Aorta (tissue), 5 donors: ENCODE measurements at regions not wholly inside any gene's neighbourhood (a gene's known extent, or its start where the extent isn't known, plus 50 kb on each side); places are given as distances from the start of the nearest gene placed in this dataset.

Experiments used
- ATAC-seq: fragments of 200-7000 bp; cut with Tn5 transposase; one replicate; pipeline ENCODE4 v1.9.1; 2022; ENCODE audit warnings: moderate library complexity; ENCODE audit not compliant: low FRiP score
- DNase-seq, 2 donors: peaks; one replicate each; pipeline ENCODE4 v3.0.0-alpha.2; 2020
- H3K27ac ChIP-seq, 2 donors: one replicate each; pipeline ENCODE4 v1.5.1; 2013; ENCODE audit warnings: low read length in 2 of 2, mild to moderate bottlenecking in 2 of 2, moderate library complexity in 2 of 2, control low read depth in 1 of 2, inconsistent platforms in 1 of 2, low read depth in 1 of 2
- H3K27me3 ChIP-seq, 2 donors: one replicate each; pipeline ENCODE4 v1.6.1; 2013; ENCODE audit warnings: control low read depth in 1 of 2, low read length in 1 of 2, mild to moderate bottlenecking in 1 of 2, moderate library complexity in 1 of 2; ENCODE audit not compliant: insufficient read depth in 2 of 2, control insufficient read depth in 1 of 2
- H3K36me3 ChIP-seq, 2 donors: one replicate each; pipeline ENCODE4 v1.6.1; 2013; ENCODE audit warnings: control low read depth in 1 of 2, low read length in 1 of 2, mild to moderate bottlenecking in 1 of 2; ENCODE audit not compliant: insufficient read depth in 2 of 2, control insufficient read depth in 1 of 2
- H3K4me1 ChIP-seq, 2 donors: one replicate each; pipeline ENCODE4 v1.6.1; 2013; ENCODE audit warnings: low read length in 2 of 2, control low read depth in 1 of 2, mild to moderate bottlenecking in 1 of 2, moderate library complexity in 1 of 2; ENCODE audit not compliant: insufficient read depth in 2 of 2, control insufficient read depth in 1 of 2
- H3K4me3 ChIP-seq, 2 donors: one replicate each; pipeline ENCODE4 v1.5.1; 2013; ENCODE audit warnings: low read length in 2 of 2, control low read depth in 1 of 2, mild to moderate bottlenecking in 1 of 2
- H3K9me3 ChIP-seq: one replicate; pipeline ENCODE4 v1.6.1; 2013; ENCODE audit warnings: mild to moderate bottlenecking, low read length; ENCODE audit not compliant: control insufficient read depth
- WGBS, 2 donors: extraction: QIAGEN DNeasy Blood & Tissue Kit; methylation state at CpG; one replicate each; pipeline ENCODE4 v1.1.7; 2013; 5-methylcytosine and 5-hydroxymethylcytosine counted together
- intact Hi-C, 2 donors: fragments of 100-400 bp; cut with DNase I; formaldehyde crosslinking; loops; one replicate each; pipeline versions ENCODE4 v1.14.2 to v1.15.0; 2022
- donor health status: healthy with polysubstance abuse.
- donor health status: Bipolar disorder and iron deficiency.
- donor health status: DM: no; HTN: no; CAD: no.
- donor health status: DM: no; HTN: no; CAD: no.
- donor health status: DM: yes; HTN: yes; CAD: no.

GRCh38 chr13:90016688-90017087 is 1330.8 kb upstream of the MIR17HG start:
- no peak overlapping the region for H3K27ac ChIP-seq
- no peak for DNase-seq
- H3K9me3 ChIP-seq = no peaks in the 10 kb centered on the region
- ATAC-seq = no peak
- intact Hi-C loops = no loop called here
- 87 to 96% methylated on average over 1 of the region's 1 CpG for WGBS, 2 donors
- H3K36me3 ChIP-seq = no peaks in the 10 kb centered on the region
- H3K4me1 ChIP-seq = no peaks in the 10 kb centered on the region
- no peak overlapping the region for H3K4me3 ChIP-seq
- H3K27me3 ChIP-seq = no peaks in the 10 kb centered on the region

- Histone ChIP-seq H3K36me3 (no peaks in the 10 kb centered on the region), H3K27me3 (no peaks in the 10 kb centered on the region), H3K9me3 (no peaks in the 10 kb centered on the region), H3K27ac (no peak overlapping the region), H3K4me3 (no peak overlapping the region), H3K4me1 (no peaks in the 10 kb centered on the region)
- WGBS, 2 donors = 72 to 77% methylated on average over 3 of the region's 3 CpGs
- intact Hi-C loops = no loop called here
- ATAC-seq = no peak
- no peak for DNase-seq
Measured at GRCh38 chr13:90020536-90021070, 1326.9 kb upstream of the MIR17HG start.

GRCh38 chr13:90027409-90027808 is 1320.1 kb upstream of the MIR17HG start:
- ATAC-seq (no peak), DNase-seq (no peak)
- H3K4me1 ChIP-seq = no peaks in the 10 kb centered on the region
- no peak overlapping the region for H3K27ac ChIP-seq
- intact Hi-C loops = no loop called here
- no peaks in the 10 kb centered on the region for H3K36me3 ChIP-seq
- H3K9me3 ChIP-seq = peaks cover 1% of the 10 kb centered on the region
- no peak overlapping the region for H3K4me3 ChIP-seq
- no peaks in the 10 kb centered on the region for H3K27me3 ChIP-seq

- Histone ChIP-seq H3K9me3 (peaks cover 1% of the 10 kb centered on the region), H3K4me3 (no peak overlapping the region), H3K36me3 (no peaks in the 10 kb centered on the region), H3K4me1 (no peaks in the 10 kb centered on the region), H3K27ac (no peak overlapping the region), H3K27me3 (no peaks in the 10 kb centered on the region)
- intact Hi-C loops = no loop called here
- ATAC-seq = no peak
- no peak for DNase-seq
- WGBS, 2 donors = 90% methylated on average over 5 of the region's 5 CpGs
Measured at GRCh38 chr13:90032313-90032712, 1315.2 kb upstream of the MIR17HG start.

- Histone ChIP-seq H3K27ac (no peak overlapping the region), H3K9me3 (no peaks in the 10 kb centered on the region), H3K36me3 (no peaks in the 10 kb centered on the region), H3K4me1 (no peaks in the 10 kb centered on the region), H3K4me3 (no peak overlapping the region), H3K27me3 (no peaks in the 10 kb centered on the region)
- WGBS, 2 donors = 76 to 77% methylated on average over 14 of the region's 14 CpGs
- DNase-seq = peak in 1 of 2 donors; percentile 67
- peak; percentile 52 for ATAC-seq
- intact Hi-C loops = no loop called here
Measured at GRCh38 chr13:90032841-90033493, 1314.5 kb upstream of the MIR17HG start.

- intact Hi-C loops = no loop called here
- Histone ChIP-seq H3K9me3 (no peaks in the 10 kb centered on the region), H3K36me3 (no peaks in the 10 kb centered on the region), H3K27me3 (no peaks in the 10 kb centered on the region), H3K27ac (no peak overlapping the region), H3K4me3 (no peak overlapping the region), H3K4me1 (no peaks in the 10 kb centered on the region)
- no peak for ATAC-seq
- DNase-seq = no peak
- 67 to 78% methylated on average over 3 of the region's 3 CpGs for WGBS, 2 donors
Measured at GRCh38 chr13:90039516-90039915, 1308.0 kb upstream of the MIR17HG start.

GRCh38 chr13:90047600-90047999 is 1299.9 kb upstream of the MIR17HG start:
- Histone ChIP-seq H3K9me3 (peaks cover 1% of the 10 kb centered on the region), H3K4me3 (no peak overlapping the region), H3K27ac (no peak overlapping the region), H3K4me1 (no peaks in the 10 kb centered on the region), H3K36me3 (no peaks in the 10 kb centered on the region), H3K27me3 (no peaks in the 10 kb centered on the region)
- intact Hi-C loops = no loop called here
- ATAC-seq (no peak), DNase-seq (no peak)
- WGBS, 2 donors = 85% methylated on average over 2 of the region's 2 CpGs

- WGBS, 2 donors = 16 to 33% methylated on average over 2 of the region's 2 CpGs
Measured at GRCh38 chr13:90049989-90050671, 1297.4 kb upstream of the MIR17HG start.

GRCh38 chr13:90055121-90055520 is 1292.4 kb upstream of the MIR17HG start:
- no peak overlapping the region for H3K4me3 ChIP-seq
- H3K36me3 ChIP-seq = no peaks in the 10 kb centered on the region
- intact Hi-C loops = no loop called here
- H3K27me3 ChIP-seq = no peaks in the 10 kb centered on the region
- H3K4me1 ChIP-seq = no peaks in the 10 kb centered on the region
- ATAC-seq (no peak), DNase-seq (no peak)
- H3K9me3 ChIP-seq = no peaks in the 10 kb centered on the region
- WGBS, 2 donors = 36 to 39% methylated on average over 3 of the region's 3 CpGs
- H3K27ac ChIP-seq = no peak overlapping the region

More at GRCh38 chr13:90049989-90050671, 1297.4 kb upstream of the MIR17HG start:
- intact Hi-C loops = no loop called here
- Histone ChIP-seq H3K27me3 (no peaks in the 10 kb centered on the region), H3K9me3 (peaks cover 1% of the 10 kb centered on the region), H3K27ac (no peak overlapping the region), H3K4me1 (no peaks in the 10 kb centered on the region), H3K36me3 (no peaks in the 10 kb centered on the region), H3K4me3 (no peak overlapping the region)
- no peak for DNase-seq
- ATAC-seq = no peak
